Transverse colon (tissue), 4 donors: ENCODE measurements at regions not wholly inside any gene's neighbourhood (a gene's known extent, or its start where the extent isn't known, plus 50 kb on each side); places are given as distances from the start of the nearest gene placed in this dataset.

Experiments
- DNase-seq: peaks from one replicate; pipeline ENCODE4 v3.0.0-alpha.2; 2019
- H3K27ac ChIP-seq, 4 donors: fragments of 200-600 bp; sonication (generic); 2 replicates each; pipeline ENCODE4 v1.5.1; 2016 to 2018; ENCODE audit warnings: inconsistent platforms in 4 of 4
- H3K27me3 ChIP-seq: fragments of 200-600 bp; sonication (generic); 2 replicates; pipeline ENCODE4 v1.5.1; 2017; ENCODE audit warnings: inconsistent platforms
- H3K36me3 ChIP-seq, 4 donors: fragments of 200-600 bp; sonication (generic); 2 replicates each; pipeline ENCODE4 v1.5.1; 2017 to 2019; ENCODE audit warnings: inconsistent platforms in 4 of 4
- H3K4me1 ChIP-seq, 4 donors: fragments of 200-600 bp; sonication (generic); 2 replicates each; pipeline ENCODE4 v1.5.1; 2017 to 2020; ENCODE audit warnings: inconsistent platforms in 4 of 4
- H3K4me3 ChIP-seq, 4 donors: fragments of 200-600 bp; sonication (generic); 1 replicate in 1 of 4; 2 replicates in 3 of 4; pipeline versions ENCODE4 v1.5.1 to v1.6.1; 2017 to 2019; ENCODE audit warnings: inconsistent platforms in 4 of 4
- H3K9me3 ChIP-seq, 2 donors: fragments of 200-600 bp; sonication (generic); 2 replicates each; pipeline ENCODE4 v1.5.1; 2017 to 2019; ENCODE audit warnings: inconsistent platforms in 2 of 2
- EP300 ChIP-seq: sonication (generic); formaldehyde crosslinking; IDR thresholded peaks from one replicate; pipeline ENCODE4 v1.6.1; 2017; ENCODE audit warnings: antibody characterized with exemption, low read depth
- POLR2A ChIP-seq: fragments of 450-650 bp; IDR thresholded peaks from one replicate; pipeline ENCODE4 v1.6.1; 2016; ENCODE audit warnings: antibody characterized with exemption, mild to moderate bottlenecking, moderate library complexity
- POLR2AphosphoS5 ChIP-seq, 3 donors: sonication (generic); formaldehyde crosslinking; IDR thresholded peaks; one replicate each; pipeline ENCODE4 v1.6.1; 2016; ENCODE audit warnings: antibody characterized with exemption in 3 of 3
- WGBS, 2 donors: methylation state at CpG; one replicate each; pipeline ENCODE4 v1.1.5; 2018; ENCODE audit warnings: low coverage in 1 of 2; 5-methylcytosine and 5-hydroxymethylcytosine counted together
- in situ Hi-C, 4 donors: fragments of 200-750 bp; cut with MboI; loops; one replicate each; pipeline versions ENCODE4 v1.15.0 to v1.15.1; 2017; ENCODE audit warnings: low sequenced_read_pairs in 3 of 4, low pct_ligation_motif_present in 1 of 4, low pct_unique_long_range_greater_than_20kb in 1 of 4
- intact Hi-C: fragments of 100-400 bp; cut with DNase I; formaldehyde crosslinking; loops from one replicate; pipeline ENCODE4 v1.15.1; 2023; ENCODE audit warnings: low total_unique reads
- TF ChIP-seq, protein P1 (sequence below), 5 experiments: fragments of 200-600 bp in 3 of 5; fragments of 450-650 bp in 2 of 5; sonication (generic) in 3 of 5; IDR thresholded peaks; 1 replicate in 2 of 5; 2 replicates in 3 of 5; pipeline ENCODE4 v1.5.1; 2016 to 2017; ENCODE audit warnings: antibody characterized with exemption in 5 of 5, inconsistent platforms in 3 of 5, mild to moderate bottlenecking in 2 of 5, moderate library complexity in 1 of 5

DNA sequence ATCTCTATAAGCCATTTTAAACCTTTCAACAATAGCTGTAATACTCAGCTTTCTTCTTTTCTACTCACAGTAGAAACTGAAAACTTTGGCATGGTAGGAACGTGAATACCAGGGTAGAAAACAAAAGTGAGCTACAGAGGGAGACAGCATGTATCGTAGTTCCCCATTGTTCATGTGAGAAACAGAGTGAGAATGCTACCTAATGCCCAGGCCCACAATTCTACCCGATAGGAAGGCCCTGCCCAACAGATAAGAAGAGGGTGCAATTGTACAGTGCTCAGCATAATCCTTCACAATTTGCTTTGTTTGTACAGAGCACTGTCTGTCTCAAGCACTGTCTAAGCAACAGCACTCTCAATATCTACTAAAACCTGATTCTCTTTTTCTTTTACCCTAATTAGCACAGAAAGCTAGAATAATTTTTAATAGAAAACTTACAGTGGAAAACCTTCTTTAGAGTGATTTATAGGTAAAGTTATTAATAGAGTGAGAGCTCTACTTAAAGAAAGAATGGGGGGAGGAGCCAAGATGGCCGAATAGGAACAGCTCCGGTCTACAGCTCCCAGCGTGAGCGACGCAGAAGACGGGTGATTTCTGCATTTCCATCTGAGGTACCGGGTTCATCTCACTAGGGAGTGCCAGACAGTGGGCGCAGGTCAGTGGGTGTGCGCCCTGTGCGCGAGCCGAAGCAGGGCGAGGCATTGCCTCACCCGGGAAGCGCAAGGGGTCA is 322.3 kb downstream of the EFNB2 start:
- no peaks in the 10 kb centered on the region for H3K4me1 ChIP-seq
- H3K9me3 ChIP-seq = no peaks in the 10 kb centered on the region
- H3K36me3 ChIP-seq = no peaks in the 10 kb centered on the region
- H3K27me3 ChIP-seq = no peaks in the 10 kb centered on the region
- WGBS, 2 donors = 91 to 92% methylated on average over 9 to 18 of the region's 18 CpGs
- intact Hi-C loops (no loop called here), in situ Hi-C loops (no loop called here)
- no peak overlapping the region for H3K4me3 ChIP-seq
- no peak for DNase-seq
- TF ChIP-seq, protein P1, sequence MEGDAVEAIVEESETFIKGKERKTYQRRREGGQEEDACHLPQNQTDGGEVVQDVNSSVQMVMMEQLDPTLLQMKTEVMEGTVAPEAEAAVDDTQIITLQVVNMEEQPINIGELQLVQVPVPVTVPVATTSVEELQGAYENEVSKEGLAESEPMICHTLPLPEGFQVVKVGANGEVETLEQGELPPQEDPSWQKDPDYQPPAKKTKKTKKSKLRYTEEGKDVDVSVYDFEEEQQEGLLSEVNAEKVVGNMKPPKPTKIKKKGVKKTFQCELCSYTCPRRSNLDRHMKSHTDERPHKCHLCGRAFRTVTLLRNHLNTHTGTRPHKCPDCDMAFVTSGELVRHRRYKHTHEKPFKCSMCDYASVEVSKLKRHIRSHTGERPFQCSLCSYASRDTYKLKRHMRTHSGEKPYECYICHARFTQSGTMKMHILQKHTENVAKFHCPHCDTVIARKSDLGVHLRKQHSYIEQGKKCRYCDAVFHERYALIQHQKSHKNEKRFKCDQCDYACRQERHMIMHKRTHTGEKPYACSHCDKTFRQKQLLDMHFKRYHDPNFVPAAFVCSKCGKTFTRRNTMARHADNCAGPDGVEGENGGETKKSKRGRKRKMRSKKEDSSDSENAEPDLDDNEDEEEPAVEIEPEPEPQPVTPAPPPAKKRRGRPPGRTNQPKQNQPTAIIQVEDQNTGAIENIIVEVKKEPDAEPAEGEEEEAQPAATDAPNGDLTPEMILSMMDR (IDR thresholded peaks at IDR 0.05) = no peak
- TF ChIP-seq POLR2AphosphoS5 (IDR thresholded peaks at IDR 0.05) = no peak
- no peak for TF ChIP-seq POLR2A
- TF ChIP-seq EP300 = no peak
- no peak overlapping the region for H3K27ac ChIP-seq

DNA sequence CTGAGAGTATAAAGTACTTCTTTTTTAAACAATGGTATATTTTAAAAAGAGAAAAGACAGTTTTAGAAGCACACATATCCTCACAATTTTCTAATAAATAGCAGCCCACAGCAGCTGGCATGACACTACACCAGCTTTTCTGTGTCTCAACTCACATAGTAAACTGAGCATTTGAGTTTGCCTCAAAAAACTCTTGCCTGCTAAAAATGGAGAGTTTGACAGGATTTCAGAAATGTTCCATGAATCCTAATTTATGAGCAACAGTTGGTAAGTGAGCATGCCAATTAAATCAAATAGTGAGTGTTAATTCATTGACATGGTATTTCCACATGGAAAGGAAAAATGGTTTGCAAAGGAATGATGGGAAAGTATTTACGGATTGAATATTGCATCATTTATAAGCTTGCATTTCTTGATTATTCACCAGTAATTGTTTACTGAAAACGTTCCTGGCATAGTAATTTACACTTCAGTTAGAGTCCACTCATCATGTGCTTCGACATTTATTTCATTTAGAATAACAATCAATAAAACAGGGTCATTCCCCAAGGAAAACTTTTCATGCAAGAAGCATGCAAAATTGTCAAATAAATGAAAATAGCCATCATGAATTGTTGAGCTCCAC is 323.0 kb downstream of the EFNB2 start:
- Histone ChIP-seq H3K27me3 (no peaks in the 10 kb centered on the region), H3K4me3 (no peak overlapping the region)

DNA sequence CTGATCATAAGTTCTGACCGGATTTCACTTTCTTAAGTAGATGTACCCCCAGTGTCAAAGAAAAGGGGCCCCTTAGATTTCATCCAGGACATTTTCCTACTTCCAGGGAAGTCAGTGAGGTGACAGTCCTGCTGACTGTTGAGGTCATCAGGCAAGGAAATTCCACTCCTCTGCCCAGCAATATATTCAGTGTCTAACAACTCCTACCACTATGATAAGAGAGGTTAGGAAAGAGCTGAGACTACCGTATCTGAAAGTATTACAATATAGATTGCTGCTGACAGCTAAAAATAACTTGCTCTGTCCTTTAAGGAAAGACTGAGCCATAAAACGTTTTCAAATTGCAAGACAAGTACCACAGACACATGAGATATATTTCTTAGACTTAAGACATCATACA is 325.1 kb downstream of the EFNB2 start:
- DNase-seq = no peak
- WGBS, 2 donors = 46 to 56% methylated on average over 3 of the region's 3 CpGs

More for the DNA sequence above, 323.0 kb downstream of the EFNB2 start:
- no peaks in the 10 kb centered on the region for H3K4me1 ChIP-seq
- no peaks in the 10 kb centered on the region for H3K36me3 ChIP-seq
- in situ Hi-C loops = no loop called here
- intact Hi-C loops = no loop called here
- H3K27ac ChIP-seq = no peak overlapping the region
- TF ChIP-seq POLR2AphosphoS5 (IDR thresholded peaks at IDR 0.05) = no peak
- TF ChIP-seq, protein P1 (IDR thresholded peaks at IDR 0.05) = no peak
- TF ChIP-seq EP300 = no peak
- TF ChIP-seq POLR2A = no peak
- DNase-seq = no peak
- WGBS, 2 donors = 48 to 61% methylated on average over 3 of the region's 3 CpGs
- H3K9me3 ChIP-seq = no peaks in the 10 kb centered on the region

DNA sequence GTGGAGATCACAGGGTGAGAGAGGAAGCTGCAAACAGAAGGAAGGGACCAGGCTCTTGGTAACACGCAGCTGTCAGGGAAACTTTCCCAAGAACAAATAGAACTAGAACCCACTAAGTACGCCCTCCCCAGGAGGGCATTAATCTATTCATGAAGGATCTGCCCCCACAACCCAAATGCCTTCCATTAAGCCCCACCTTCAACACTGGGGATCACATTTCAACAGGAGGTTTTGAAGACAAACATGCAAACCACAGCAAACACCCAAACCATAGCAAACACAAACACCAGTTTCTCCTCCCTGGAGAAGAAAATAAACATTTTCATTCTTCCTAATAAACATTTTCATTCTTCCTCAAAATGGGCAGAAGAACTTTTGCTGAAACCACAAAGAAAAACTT is 329.6 kb downstream of the EFNB2 start:
- no peak for DNase-seq
- H3K27ac ChIP-seq = no peak overlapping the region
- no peaks in the 10 kb centered on the region for H3K4me1 ChIP-seq
- in situ Hi-C loops = no loop called here
- intact Hi-C loops = no loop called here
- no peaks in the 10 kb centered on the region for H3K9me3 ChIP-seq
- H3K27me3 ChIP-seq = no peaks in the 10 kb centered on the region
- H3K36me3 ChIP-seq = no peaks in the 10 kb centered on the region
- TF ChIP-seq EP300 = no peak
- no peak for TF ChIP-seq POLR2AphosphoS5 (IDR thresholded peaks at IDR 0.05)
- TF ChIP-seq, protein P1 (IDR thresholded peaks at IDR 0.05) = no peak
- no peak for TF ChIP-seq POLR2A
- no peak overlapping the region for H3K4me3 ChIP-seq
- 71 to 83% methylated on average over 2 of the region's 2 CpGs for WGBS, 2 donors

More for the DNA sequence above, 325.1 kb downstream of the EFNB2 start:
- Histone ChIP-seq H3K36me3 (no peaks in the 10 kb centered on the region), H3K4me3 (no peak overlapping the region), H3K27me3 (no peaks in the 10 kb centered on the region), H3K27ac (no peak overlapping the region), H3K9me3 (no peaks in the 10 kb centered on the region), H3K4me1 (no peaks in the 10 kb centered on the region)
- in situ Hi-C loops (no loop called here), intact Hi-C loops (no loop called here)
- TF ChIP-seq, protein P1 (IDR thresholded peaks at IDR 0.05) = no peak
